DND-41 (cell line): ENCODE measurements at regions not wholly inside any gene's neighbourhood (a gene's known extent, or its start where the extent isn't known, plus 50 kb on each side); places are given as distances from the start of the nearest gene placed in this dataset.

Experiments used
- EZH2 ChIP-seq: IDR thresholded peaks from 3 replicates; pipeline ENCODE4 v1.6.1; 2012; ENCODE audit warnings: borderline replicate concordance, low read depth, mild to moderate bottlenecking, moderate library complexity, low read length, inconsistent platforms; ENCODE audit not compliant: severe bottlenecking
- TF ChIP-seq, protein P1 (sequence below): IDR thresholded peaks from 2 replicates; pipeline ENCODE4 v1.5.1; 2012; ENCODE audit warnings: borderline replicate concordance, low read length, moderate library complexity, mild to moderate bottlenecking; ENCODE audit not compliant: poor library complexity, severe bottlenecking; ENCODE audit errors: extremely low read depth

- TF ChIP-seq, protein P1, sequence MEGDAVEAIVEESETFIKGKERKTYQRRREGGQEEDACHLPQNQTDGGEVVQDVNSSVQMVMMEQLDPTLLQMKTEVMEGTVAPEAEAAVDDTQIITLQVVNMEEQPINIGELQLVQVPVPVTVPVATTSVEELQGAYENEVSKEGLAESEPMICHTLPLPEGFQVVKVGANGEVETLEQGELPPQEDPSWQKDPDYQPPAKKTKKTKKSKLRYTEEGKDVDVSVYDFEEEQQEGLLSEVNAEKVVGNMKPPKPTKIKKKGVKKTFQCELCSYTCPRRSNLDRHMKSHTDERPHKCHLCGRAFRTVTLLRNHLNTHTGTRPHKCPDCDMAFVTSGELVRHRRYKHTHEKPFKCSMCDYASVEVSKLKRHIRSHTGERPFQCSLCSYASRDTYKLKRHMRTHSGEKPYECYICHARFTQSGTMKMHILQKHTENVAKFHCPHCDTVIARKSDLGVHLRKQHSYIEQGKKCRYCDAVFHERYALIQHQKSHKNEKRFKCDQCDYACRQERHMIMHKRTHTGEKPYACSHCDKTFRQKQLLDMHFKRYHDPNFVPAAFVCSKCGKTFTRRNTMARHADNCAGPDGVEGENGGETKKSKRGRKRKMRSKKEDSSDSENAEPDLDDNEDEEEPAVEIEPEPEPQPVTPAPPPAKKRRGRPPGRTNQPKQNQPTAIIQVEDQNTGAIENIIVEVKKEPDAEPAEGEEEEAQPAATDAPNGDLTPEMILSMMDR = no peak
- TF ChIP-seq EZH2 = no peak
Observed at GRCh38 chr4:170938588-170938987, 848.8 kb upstream of the AADAT start.
